ENCODE measurements at regions not wholly inside any gene's neighbourhood (a gene's known extent, or its start where the extent isn't known, plus 50 kb on each side); places are given as distances from the start of the nearest gene placed in this dataset.
"Not testable (repeated sequence)": the region's sequence is repeated elsewhere in the genome, so short reads cannot be mapped to it uniquely, and the experiment has no call there.

- DNase-seq (ENCODE audit: low read depth): not testable (repeated sequence)
Measured at GRCh38 chr6:140189263-140189662, 814.8 kb upstream of the CITED2 start.

GRCh38 chr6:140185991-140186390 is 811.5 kb upstream of the CITED2 start:
- no peak for DNase-seq (ENCODE audit: low read depth)

- DNase-seq (ENCODE audit: low read depth): no peak
Measured at GRCh38 chr6:140183881-140184280, 809.4 kb upstream of the CITED2 start.

- no peak for DNase-seq (ENCODE audit: low read depth)
Measured at GRCh38 chr6:140182821-140183220, 808.4 kb upstream of the CITED2 start.

- DNase-seq (ENCODE audit: low read depth): no peak
Measured at GRCh38 chr6:140181876-140182275, 807.4 kb upstream of the CITED2 start.

GRCh38 chr6:140180306-140180705 is 805.9 kb upstream of the CITED2 start:
- DNase-seq (ENCODE audit: low read depth): no peak

- DNase-seq (ENCODE audit: low read depth): peak; percentile 73
Measured at GRCh38 chr6:140178935-140179334, 804.5 kb upstream of the CITED2 start.

- peak; percentile 31 for DNase-seq (ENCODE audit: low read depth)
Measured at GRCh38 chr6:140178520-140178919, 804.1 kb upstream of the CITED2 start.

GRCh38 chr6:140176306-140176705 is 801.9 kb upstream of the CITED2 start:
- no peak for DNase-seq (ENCODE audit: low read depth)

GRCh38 chr6:140175486-140175885 is 801.0 kb upstream of the CITED2 start:
- no peak for DNase-seq (ENCODE audit: low read depth)

GRCh38 chr6:140174524-140174923 is 800.1 kb upstream of the CITED2 start:
- DNase-seq (ENCODE audit: low read depth): peak; percentile 79

- no peak for DNase-seq (ENCODE audit: low read depth)
Measured at GRCh38 chr6:140168365-140168764, 793.9 kb upstream of the CITED2 start.

GRCh38 chr6:140160909-140161308 is 786.5 kb upstream of the CITED2 start:
- DNase-seq (ENCODE audit: low read depth): no peak

- DNase-seq (ENCODE audit: low read depth): no peak
Measured at GRCh38 chr6:140160494-140160893, 786.0 kb upstream of the CITED2 start.

- no peak for DNase-seq (ENCODE audit: low read depth)
Measured at GRCh38 chr6:140156131-140156530, 781.7 kb upstream of the CITED2 start.

GRCh38 chr6:140155451-140156126 is 781.1 kb upstream of the CITED2 start:
- no peak for DNase-seq (ENCODE audit: low read depth)

GRCh38 chr6:140153703-140154102 is 779.3 kb upstream of the CITED2 start:
- DNase-seq (ENCODE audit: low read depth): peak; percentile 5

- not testable (repeated sequence) for DNase-seq (ENCODE audit: low read depth)
Measured at GRCh38 chr6:140147825-140148814, 773.7 kb upstream of the CITED2 start.

- no peak for DNase-seq (ENCODE audit: low read depth)
Measured at GRCh38 chr6:140140891-140141290, 766.4 kb upstream of the CITED2 start.

GRCh38 chr6:140138311-140139010 is 764.0 kb upstream of the CITED2 start:
- DNase-seq (ENCODE audit: low read depth): no peak

GRCh38 chr6:140134224-140134623 is 759.8 kb upstream of the CITED2 start:
- no peak for DNase-seq (ENCODE audit: low read depth)

- DNase-seq (ENCODE audit: low read depth): no peak
Measured at GRCh38 chr6:140130074-140130473, 755.6 kb upstream of the CITED2 start.

GRCh38 chr6:140124498-140124897 is 750.0 kb upstream of the CITED2 start:
- DNase-seq (ENCODE audit: low read depth): no peak
